ENCODE measurements at regions not wholly inside any gene's neighbourhood (a gene's known extent, or its start where the extent isn't known, plus 50 kb on each side); places are given as distances from the start of the nearest gene placed in this dataset.

DNA sequence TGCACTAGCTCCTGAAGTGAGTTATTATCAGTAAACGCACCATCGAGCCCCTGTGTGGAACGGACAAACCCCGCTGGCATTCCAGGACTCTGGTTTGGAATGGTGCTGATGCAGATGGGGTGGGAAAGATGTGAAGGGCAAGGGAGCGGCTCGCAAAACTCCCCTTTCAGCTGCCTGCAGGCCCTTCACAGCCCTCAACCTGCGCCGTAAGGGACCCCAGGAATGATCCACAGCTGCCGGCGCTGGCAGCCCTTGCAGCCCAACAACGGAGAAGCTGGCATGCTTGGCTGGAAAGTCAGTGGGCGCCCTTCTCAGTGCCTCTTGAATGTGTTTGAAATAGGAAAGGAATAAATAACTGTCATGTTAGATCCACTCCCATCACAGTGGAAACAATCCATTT lies 1445.5 kb downstream of the BRD1 start:
- Mint-ChIP-seq H3K4me3 (no peak overlapping the region), H3K27me3 (peaks cover 17% of the 10 kb centered on the region), H3K27ac (no peak overlapping the region), H3K9me3 (peaks cover 0 to 23% of the 10 kb centered on the region in 2 donors), H3K4me1 (no peaks in the 10 kb centered on the region)
- DNase-seq (no peak), ATAC-seq (no peak)

DNA sequence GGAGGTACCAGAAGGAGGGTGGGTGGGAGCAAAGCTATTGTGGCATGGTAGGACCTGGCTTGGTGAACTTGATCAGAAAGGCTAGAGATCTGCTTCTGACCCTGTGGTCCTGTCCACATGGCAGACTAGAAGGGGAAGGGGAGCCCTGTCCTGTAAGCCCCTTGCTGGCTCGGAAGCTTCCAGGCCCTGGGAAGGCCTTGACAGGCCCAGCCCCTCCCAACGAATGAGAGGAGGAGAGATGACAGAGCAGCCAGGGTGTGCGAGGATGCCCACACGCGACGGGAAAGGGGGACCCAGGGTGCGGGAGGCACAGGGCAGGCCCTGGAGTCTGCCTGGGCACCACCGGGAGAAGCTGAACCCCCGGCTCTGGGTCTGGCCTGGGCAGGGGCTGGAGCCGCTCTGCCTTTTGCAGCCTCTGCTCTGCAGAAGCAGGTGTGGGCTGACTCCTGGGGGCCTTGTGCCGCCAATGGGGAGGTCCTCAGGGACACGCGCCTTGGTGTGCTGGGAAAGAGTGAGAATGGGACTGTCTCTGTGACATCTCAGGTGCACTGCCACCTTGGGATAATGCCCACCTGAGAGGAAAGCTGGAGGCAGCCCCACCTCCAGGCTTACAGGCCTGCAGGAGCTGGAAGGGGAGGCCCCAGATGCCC lies 1447.5 kb downstream of the BRD1 start:
- peaks cover 31% of the 10 kb centered on the region for H3K27me3 Mint-ChIP-seq
- H3K4me3 Mint-ChIP-seq = no peak overlapping the region
- ATAC-seq = no peak
- DNase-seq = no peak
- H3K4me1 Mint-ChIP-seq = no peaks in the 10 kb centered on the region
- H3K9me3 Mint-ChIP-seq = peaks cover 0 to 10% of the 10 kb centered on the region in 2 donors
- no peak overlapping the region for H3K27ac Mint-ChIP-seq

DNA sequence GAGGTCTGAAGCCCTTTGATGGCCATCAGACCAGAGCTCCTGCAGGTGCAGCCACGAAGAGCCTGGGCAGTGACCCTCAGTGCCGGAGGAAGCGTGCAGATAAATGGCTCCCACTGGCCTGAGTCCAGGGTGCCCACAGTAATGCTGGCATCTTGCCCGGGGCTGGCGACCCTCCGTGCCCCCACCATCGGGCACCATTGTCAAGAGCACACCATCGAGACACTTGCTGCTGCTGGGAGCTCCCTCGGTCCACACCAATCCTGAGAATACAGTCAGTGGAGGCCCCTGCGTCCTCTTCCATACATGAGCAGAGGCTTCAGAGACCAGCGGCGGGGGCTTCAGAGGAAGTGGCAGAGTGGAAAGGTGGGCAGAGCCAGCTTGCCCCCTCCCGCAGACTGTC lies 1448.3 kb downstream of the BRD1 start:
- Mint-ChIP-seq H3K9me3 (peaks cover 0 to 6% of the 10 kb centered on the region in 2 donors), H3K4me3 (no peak overlapping the region), H3K27me3 (peaks cover 37% of the 10 kb centered on the region), H3K4me1 (no peaks in the 10 kb centered on the region), H3K27ac (no peak overlapping the region)
- DNase-seq (no peak), ATAC-seq (no peak)

DNA sequence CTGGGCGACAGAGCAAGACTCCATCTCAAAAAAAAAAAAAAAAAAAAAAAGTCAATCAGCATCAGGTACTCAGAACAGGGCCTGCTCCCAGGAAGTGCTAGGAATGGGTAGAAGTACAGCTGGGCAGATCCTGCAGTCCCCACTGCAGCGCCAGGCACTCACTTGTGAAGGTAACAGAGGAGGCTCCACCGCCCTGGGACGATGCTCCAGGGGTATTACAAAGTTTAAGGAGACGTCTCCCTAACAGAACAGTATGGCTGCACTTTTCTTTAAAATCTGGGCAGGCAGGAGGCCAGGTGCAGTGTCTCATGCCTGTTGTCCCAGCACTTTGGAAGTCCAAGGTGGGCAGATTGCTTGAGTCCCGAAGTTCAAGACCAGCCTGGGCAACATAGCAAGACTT lies 1449.0 kb downstream of the BRD1 start:
- ATAC-seq (no peak), DNase-seq (no peak)
- Mint-ChIP-seq H3K4me3 (no peak overlapping the region), H3K27ac (no peak overlapping the region), H3K4me1 (no peaks in the 10 kb centered on the region), H3K27me3 (peaks cover 44% of the 10 kb centered on the region), H3K9me3 (no peaks in the 10 kb centered on the region)

DNA sequence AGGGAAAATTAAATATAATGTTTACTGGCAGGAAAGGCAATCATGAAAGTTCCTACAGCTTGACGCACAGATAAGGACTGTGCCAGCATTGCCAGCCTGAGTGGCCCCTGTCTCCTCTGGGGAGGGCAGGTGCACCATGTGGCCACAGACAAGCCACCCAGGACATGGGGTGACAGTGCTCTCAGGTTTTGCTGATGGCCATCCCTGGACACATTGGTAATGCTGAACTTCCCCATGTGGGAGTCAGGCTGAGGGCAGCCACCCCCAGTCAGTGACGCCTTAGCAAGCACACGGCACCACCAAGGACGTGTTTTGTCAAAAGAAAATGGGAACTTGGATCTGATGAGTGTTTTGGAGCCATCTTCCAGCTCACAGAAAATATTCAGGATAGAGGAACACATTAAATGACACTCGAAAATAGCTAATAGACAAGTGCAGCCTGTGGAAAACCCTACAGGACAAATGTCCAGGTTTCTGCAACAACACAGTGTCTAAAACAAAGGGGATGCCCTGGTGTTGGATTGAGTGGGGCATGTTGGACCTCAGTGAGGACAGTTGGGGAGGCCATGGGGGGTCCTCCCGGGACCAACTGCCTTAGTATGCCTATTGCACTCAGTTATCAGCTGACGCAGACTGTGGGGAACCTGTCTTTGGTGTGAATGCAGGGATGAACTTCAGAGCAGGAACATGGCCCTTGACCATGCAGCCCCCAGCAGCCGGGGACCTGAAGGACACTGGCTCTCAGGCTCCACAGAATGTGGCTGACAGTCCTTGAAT lies 1450.5 kb downstream of the BRD1 start:
- no peak for ATAC-seq
- Mint-ChIP-seq H3K27ac (no peak overlapping the region), H3K4me1 (no peaks in the 10 kb centered on the region), H3K27me3 (peaks cover 46% of the 10 kb centered on the region), H3K4me3 (no peak overlapping the region), H3K9me3 (no peaks in the 10 kb centered on the region)
- no peak for DNase-seq

DNA sequence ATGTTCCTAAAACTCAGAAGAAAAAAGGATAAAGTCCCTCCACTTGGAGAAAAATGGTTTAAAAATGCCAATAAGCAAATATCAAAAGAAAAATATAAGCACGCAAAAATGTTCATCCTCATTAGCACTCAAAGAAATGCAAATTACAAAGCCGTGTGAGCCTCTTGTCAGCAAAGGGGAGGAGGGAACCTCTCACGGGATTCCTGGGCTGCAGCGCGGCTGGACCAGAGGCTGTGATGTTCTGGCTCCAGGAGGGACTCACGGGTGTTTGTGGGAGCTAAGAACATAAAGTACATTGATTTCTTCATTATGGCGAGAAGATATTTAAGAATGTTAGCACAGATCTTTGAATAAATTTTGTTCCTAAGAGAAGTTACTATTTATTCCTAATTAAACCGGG lies 1451.2 kb downstream of the BRD1 start:
- DNase-seq = no peak
- no peaks in the 10 kb centered on the region for H3K4me1 Mint-ChIP-seq
- H3K27ac Mint-ChIP-seq = no peak overlapping the region
- no peaks in the 10 kb centered on the region for H3K9me3 Mint-ChIP-seq
- H3K4me3 Mint-ChIP-seq = no peak overlapping the region
- peaks cover 46% of the 10 kb centered on the region for H3K27me3 Mint-ChIP-seq
- no peak for ATAC-seq

DNA sequence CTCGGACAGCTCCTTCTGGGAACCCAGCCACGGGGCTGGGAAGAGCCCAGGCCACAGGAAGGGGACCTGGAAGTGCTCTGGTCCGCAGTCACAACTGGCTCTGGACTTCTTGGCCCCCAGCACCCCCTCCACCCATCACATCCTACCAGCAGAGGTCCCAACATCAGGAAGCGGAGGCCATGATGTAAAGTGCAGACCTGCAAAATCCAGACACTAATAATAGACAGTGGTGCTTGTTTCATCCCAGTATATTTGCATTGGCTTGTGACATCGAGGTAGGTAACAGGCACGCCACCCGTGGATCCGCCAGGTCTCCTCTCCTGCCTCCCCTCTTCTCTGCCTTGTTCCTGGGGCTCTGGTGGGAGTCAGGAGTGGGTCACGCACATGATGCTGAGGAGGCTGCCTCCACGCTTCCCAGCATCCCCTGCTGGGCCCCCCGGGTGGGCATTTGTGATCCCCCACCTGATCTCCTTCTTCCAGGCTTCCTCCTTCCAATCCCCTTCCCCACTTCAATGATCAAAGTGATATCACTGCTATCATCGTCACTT lies 1454.0 kb downstream of the BRD1 start:
- H3K27me3 Mint-ChIP-seq = peaks cover 34% of the 10 kb centered on the region
- ATAC-seq (no peak), DNase-seq (no peak)
- no peaks in the 10 kb centered on the region for H3K4me1 Mint-ChIP-seq
- H3K4me3 Mint-ChIP-seq = no peak overlapping the region
- no peak overlapping the region for H3K27ac Mint-ChIP-seq
- no peaks in the 10 kb centered on the region for H3K9me3 Mint-ChIP-seq

DNA sequence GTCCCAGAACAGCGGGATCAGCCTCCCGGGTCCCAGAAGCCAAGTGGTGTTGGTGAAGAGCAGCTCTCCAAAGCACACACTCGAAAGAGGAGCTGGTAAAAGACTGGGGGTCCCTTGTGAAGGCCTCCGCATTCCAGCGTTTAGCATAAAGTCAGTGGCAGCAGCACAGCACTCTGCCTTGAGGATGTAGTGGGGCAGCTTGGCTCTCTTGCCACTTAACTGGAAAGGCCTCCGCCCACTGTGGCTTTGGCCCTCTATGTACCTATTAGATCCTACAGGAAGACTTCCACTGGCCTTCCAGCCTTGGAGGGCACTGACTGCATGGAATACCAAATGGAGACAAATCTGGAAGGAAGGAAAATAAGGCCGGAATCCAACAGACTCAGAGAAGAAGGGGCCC lies 1455.3 kb downstream of the BRD1 start:
- DNase-seq (no peak), ATAC-seq (no peak)
- no peak overlapping the region for H3K4me3 Mint-ChIP-seq
- H3K27me3 Mint-ChIP-seq = peaks cover 37% of the 10 kb centered on the region
- no peaks in the 10 kb centered on the region for H3K9me3 Mint-ChIP-seq
- H3K27ac Mint-ChIP-seq = no peak overlapping the region
- H3K4me1 Mint-ChIP-seq = no peaks in the 10 kb centered on the region

DNA sequence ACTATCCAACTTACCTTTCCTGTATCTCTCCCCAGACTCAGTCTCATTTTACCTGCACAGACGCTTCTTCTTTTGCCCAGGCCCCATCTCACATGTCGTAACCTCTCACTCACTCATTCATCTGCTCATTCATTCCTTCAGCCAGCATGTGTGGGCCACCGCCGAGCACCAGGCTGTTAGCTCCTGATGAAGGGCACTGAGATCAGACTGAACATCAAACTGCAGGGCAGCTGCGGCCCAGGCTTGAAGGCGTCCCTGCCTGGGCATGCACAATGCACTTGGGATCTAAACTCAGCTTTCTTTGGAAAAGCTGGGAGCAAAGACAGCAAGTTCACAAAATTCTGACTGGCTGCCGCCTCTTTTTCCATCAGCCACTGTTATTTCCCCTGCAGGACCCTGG lies 1456.3 kb downstream of the BRD1 start:
- DNase-seq (no peak), ATAC-seq (no peak)
- peaks cover 27% of the 10 kb centered on the region for H3K27me3 Mint-ChIP-seq
- no peak overlapping the region for H3K4me3 Mint-ChIP-seq
- H3K9me3 Mint-ChIP-seq = no peaks in the 10 kb centered on the region
- H3K27ac Mint-ChIP-seq = no peak overlapping the region
- H3K4me1 Mint-ChIP-seq = no peaks in the 10 kb centered on the region

DNA sequence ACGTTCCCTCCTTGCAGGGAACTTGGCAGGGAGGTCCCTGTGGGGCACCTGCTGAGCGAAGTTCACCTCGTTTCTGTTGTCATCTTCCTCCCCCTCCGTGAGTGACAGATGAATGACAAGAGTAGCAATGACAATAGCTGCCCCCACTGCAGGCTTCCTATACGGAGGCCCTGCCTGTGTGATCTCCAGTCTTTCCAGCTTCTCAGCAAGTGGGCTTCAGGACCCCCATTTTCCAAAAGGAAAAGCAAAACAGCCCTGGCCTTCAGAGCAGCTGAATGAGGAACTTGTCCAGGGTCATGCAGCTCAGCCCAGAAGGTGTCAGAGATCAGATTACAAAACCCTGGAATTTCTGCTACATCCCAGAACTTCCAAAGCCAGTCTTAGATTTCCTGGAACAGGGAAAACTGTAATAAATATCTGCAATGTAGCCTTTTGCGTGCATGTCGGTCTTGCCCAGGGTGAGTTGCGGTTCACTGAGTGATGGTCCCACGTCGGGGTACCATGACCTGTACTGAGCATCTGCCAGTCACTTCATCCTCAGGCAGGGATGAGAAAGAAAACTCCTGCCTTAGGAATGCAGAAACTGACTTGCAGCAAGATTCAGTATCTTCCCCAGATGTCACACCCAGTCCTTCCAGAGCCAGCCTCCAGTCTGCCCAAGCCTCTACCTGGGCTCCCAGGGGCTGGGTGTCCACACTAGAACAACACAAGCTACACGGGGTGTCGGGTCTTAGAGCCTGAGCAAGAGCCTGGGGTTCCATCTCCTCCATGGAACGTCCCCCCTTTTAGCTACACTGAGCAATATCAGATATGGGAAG lies 1457.0 kb downstream of the BRD1 start:
- Mint-ChIP-seq H3K4me3 (no peak overlapping the region), H3K27ac (no peak overlapping the region), H3K4me1 (no peaks in the 10 kb centered on the region), H3K9me3 (no peaks in the 10 kb centered on the region), H3K27me3 (peaks cover 21% of the 10 kb centered on the region)
- DNase-seq (no peak), ATAC-seq (no peak)

DNA sequence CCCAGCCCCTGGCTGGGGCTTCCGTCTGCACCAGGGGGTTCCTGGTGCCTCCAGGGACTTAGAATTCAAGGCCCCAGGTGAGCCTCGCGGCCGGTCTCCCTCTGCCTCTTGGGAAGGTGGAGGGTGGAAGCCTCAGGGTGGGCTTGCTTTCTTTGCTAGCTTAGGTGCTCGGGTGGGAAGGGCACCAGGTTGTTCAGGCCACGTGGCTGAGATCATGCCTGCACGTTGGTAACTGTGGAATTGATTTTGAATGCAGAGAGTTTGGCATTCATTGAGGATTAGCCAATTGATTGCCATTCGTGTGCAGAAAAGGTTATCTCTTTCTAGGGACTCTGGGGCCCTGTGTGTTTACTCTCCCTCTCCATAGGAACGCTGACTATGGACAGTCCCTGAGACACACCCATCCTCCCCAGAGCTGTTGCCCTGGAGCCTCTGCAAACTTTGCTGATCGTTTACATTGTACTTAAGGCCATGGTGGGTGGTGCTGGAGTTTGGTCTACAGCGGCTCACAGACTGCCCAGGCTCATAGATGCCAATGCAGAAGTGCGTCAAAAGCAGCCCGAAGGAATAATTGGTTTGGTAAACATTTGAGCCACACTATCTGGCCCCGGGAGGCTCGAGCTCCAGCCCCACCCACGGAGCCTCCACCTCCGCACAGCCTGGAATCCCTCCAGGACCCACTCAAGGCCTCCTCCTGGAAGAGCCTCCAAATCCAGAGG lies 1457.7 kb downstream of the BRD1 start:
- no peak overlapping the region for H3K27ac Mint-ChIP-seq
- DNase-seq (no peak), ATAC-seq (no peak)
- H3K4me3 Mint-ChIP-seq = no peak overlapping the region
- peaks cover 21% of the 10 kb centered on the region for H3K27me3 Mint-ChIP-seq
- no peaks in the 10 kb centered on the region for H3K9me3 Mint-ChIP-seq
- no peaks in the 10 kb centered on the region for H3K4me1 Mint-ChIP-seq

DNA sequence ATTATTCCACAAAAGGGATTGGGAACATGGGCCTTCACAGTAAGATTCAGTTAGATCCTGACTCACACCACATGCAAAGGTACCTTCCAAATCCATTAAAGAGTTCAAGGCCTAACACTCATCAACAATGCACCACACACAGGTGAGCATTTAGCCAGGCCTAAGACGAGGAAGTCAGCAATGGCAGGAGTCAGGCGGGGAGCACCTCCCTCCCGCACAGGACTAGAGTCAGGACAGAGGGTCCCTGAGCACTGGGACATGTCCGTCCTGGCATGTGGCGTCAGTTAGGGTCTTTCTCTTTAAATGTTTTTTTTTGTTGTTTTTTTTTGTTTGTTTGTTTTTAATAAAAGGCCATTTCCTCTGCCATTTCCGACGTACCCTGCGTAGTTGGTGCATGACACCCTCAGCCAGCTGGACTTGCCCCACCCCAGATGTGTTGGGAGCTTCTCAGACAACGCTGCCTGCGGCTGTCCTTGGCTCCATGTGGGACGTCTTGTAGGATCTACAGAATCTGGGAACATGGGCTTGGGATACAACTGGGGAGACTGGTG lies 1458.6 kb downstream of the BRD1 start:
- DNase-seq = no peak
- ATAC-seq = no peak
- H3K27me3 Mint-ChIP-seq = peaks cover 12% of the 10 kb centered on the region
- no peak overlapping the region for H3K27ac Mint-ChIP-seq
- H3K9me3 Mint-ChIP-seq = no peaks in the 10 kb centered on the region
- H3K4me3 Mint-ChIP-seq = no peak overlapping the region
- H3K4me1 Mint-ChIP-seq = no peaks in the 10 kb centered on the region

DNA sequence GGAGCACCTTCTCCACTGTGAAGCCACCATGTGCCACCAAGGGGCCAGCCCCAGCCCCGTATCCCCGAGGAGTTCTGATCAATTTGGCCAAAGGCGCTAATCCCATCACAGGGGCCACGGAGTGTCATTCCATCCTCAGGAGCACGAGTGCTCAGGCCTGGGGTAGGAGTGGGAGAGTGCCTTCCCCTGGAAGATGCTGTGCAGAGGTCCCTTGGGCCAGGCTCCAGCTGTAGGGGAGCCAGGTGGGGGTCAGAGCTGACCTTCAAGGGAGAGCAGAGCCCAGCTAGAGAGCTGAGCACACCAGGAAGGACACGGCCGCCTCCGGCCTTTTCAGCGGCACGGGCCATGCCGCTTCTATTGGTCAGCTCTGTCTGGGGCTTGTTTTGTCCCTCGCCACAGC lies 1459.9 kb downstream of the BRD1 start:
- H3K27me3 Mint-ChIP-seq = peaks cover 6% of the 10 kb centered on the region
- H3K9me3 Mint-ChIP-seq = no peaks in the 10 kb centered on the region
- no peak overlapping the region for H3K27ac Mint-ChIP-seq
- no peaks in the 10 kb centered on the region for H3K4me1 Mint-ChIP-seq
- no peak for ATAC-seq
- no peak overlapping the region for H3K4me3 Mint-ChIP-seq
- no peak for DNase-seq

DNA sequence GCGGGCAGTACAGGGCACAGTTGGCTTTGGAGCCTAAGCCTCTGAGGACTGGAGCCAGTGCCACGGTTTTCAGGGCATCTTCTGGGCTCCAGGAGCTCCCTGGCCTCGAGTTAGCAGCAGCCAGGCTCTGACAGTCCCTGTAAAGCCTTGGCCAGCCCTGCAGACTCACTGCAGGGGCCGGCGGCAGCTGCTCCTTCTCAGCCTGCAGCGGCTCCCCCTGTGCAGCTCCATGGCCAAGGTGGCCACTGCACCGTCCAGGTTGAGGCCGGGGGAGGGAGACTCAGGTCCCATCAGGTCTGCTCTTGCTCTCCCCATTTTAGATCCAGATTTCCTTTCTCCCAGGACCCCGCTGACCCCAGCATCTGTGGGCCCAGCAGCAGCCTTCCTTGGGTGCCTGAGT lies 1461.1 kb downstream of the BRD1 start:
- H3K9me3 Mint-ChIP-seq = no peaks in the 10 kb centered on the region
- H3K27me3 Mint-ChIP-seq = peaks cover 6% of the 10 kb centered on the region
- no peak for DNase-seq
- no peak for ATAC-seq
- no peak overlapping the region for H3K27ac Mint-ChIP-seq
- no peaks in the 10 kb centered on the region for H3K4me1 Mint-ChIP-seq
- H3K4me3 Mint-ChIP-seq = no peak overlapping the region

DNA sequence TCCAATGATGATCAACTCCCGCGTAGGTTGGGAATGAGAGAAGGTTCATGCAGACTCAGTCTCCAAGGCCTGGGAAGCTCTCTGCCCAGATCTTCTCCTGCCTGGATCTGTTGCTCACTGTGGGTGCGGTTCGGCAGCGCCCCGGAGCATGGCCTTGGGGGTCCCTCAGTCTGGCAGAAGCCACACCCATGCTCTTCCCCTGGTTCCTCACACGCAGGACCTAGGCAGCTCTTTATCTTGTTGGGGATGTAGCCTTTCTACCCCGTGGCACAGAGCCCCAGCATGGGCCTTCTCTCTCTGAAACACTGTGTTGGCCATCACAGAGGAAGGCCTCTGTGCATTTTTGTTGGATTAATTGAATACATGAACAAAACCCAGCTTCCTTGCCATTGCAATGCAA lies 1461.6 kb downstream of the BRD1 start:
- DNase-seq (no peak), ATAC-seq (no peak)
- Mint-ChIP-seq H3K4me3 (no peak overlapping the region), H3K27ac (no peak overlapping the region), H3K4me1 (no peaks in the 10 kb centered on the region), H3K27me3 (peaks cover 6% of the 10 kb centered on the region), H3K9me3 (no peaks in the 10 kb centered on the region)

Data from stimulated activated naive CD8-positive, alpha-beta T cell treated with anti-CD3 and anti-CD28 coated beads, Interleukin-15, amount 100 ng/mL, for 72 hours (primary cell).